PC-3 (cell line): ENCODE measurements at regions not wholly inside any gene's neighbourhood (a gene's known extent, or its start where the extent isn't known, plus 50 kb on each side); places are given as distances from the start of the nearest gene placed in this dataset.

Experiments
- CTCF ChIP-seq: fragments of 300-600 bp; sonication (generic); conservative IDR thresholded peaks from 2 replicates; pipeline ENCODE4 v1.5.1; 2017; ENCODE audit warnings: antibody characterized with exemption, low read depth, mild to moderate bottlenecking, low read length
- EZH2 ChIP-seq: fragments of 300-600 bp; sonication (generic); IDR thresholded peaks from one replicate; pipeline ENCODE4 v1.6.1; 2017; ENCODE audit warnings: antibody characterized with exemption, mild to moderate bottlenecking, low read length; ENCODE audit not compliant: unreplicated experiment
- EZH2phosphoT487 ChIP-seq: fragments of 300-600 bp; sonication (generic); IDR thresholded peaks from 2 replicates; pipeline ENCODE4 v1.6.1; 2018; ENCODE audit warnings: mild to moderate bottlenecking, antibody characterized with exemption, low read length, borderline replicate concordance

- TF ChIP-seq EZH2phosphoT487 (no peak), EZH2 (no peak), CTCF (no peak)
These were observed 442.9 kb upstream of the CTSO start for GRCh38 chr4:156396534-156396933.
